Stimulated activated memory B cell treated with anti-CD40 and anti-IgM and Interleukin-4, amounts not matched to agents 10 μg/mL and 1 μg/mL and 100 μg/mL, for 72 hours (primary cell): ENCODE measurements at regions not wholly inside any gene's neighbourhood (a gene's known extent, or its start where the extent isn't known, plus 50 kb on each side); places are given as distances from the start of the nearest gene placed in this dataset.

Source experiments
- ATAC-seq: fragments of 150-1000 bp; cut with Tn5 transposase; 2 replicates; pipeline ENCODE4 v1.10.0; 2021
- H3K27ac Mint-ChIP-seq: one replicate; pipeline ENCODE4 v1.8.0; 2022; ENCODE audit warnings: mild to moderate bottlenecking, mixed read lengths
- H3K27me3 Mint-ChIP-seq: one replicate; pipeline ENCODE4 v1.8.0; 2022; ENCODE audit warnings: mixed read lengths
- H3K36me3 Mint-ChIP-seq: one replicate; pipeline ENCODE4 v1.8.0; 2022; ENCODE audit warnings: mixed read lengths
- H3K4me1 Mint-ChIP-seq: one replicate; pipeline ENCODE4 v1.8.0; 2022; ENCODE audit warnings: mixed read lengths
- H3K4me3 Mint-ChIP-seq: one replicate; pipeline ENCODE4 v1.8.0; 2022; ENCODE audit warnings: mild to moderate bottlenecking, moderate library complexity, mixed read lengths
- H3K9me3 Mint-ChIP-seq: one replicate; pipeline ENCODE4 v1.8.0; 2022; ENCODE audit warnings: mixed read lengths

DNA sequence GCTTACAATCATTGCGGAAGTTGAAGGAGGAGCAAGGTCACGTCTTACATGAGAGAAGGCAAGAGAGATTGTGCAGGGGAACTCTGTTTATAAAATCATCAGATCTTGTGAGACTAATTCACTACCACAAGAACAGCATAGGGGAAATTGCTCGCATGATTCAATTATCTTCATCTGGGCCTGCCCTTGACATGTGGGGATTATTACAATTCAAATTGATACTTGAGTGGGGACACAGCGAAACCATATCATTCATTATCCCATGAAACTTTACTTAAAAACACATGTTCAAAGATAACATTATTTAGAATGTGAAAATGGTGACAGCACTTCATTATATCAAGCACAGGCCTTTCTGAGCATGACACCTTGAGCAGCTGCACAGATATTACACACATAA is 1087.8 kb downstream of the C4orf33 start:
- Mint-ChIP-seq H3K4me3 (no peak overlapping the region), H3K27me3 (no peaks in the 10 kb centered on the region), H3K9me3 (no peaks in the 10 kb centered on the region), H3K4me1 (no peaks in the 10 kb centered on the region), H3K27ac (no peak overlapping the region), H3K36me3 (no peaks in the 10 kb centered on the region)
- no peak for ATAC-seq

DNA sequence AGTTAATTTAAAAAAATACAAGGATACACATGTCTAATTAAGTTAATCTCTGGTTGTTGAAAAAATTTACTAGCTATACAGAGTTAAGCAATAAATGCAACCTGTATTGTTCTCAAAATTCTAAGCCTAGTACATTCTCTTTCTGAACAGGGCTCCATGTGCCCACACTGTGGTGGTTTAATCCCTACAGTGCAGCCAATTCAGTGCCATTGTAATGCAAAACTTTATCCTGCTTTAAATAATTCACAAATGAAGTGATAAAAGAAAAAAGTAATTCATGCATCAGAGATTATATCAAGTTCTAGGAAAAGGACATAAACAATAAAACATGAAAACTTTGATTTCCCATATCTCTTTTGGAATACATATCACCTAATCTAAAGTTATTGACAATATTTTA is 1089.2 kb downstream of the C4orf33 start:
- no peaks in the 10 kb centered on the region for H3K9me3 Mint-ChIP-seq
- no peak for ATAC-seq
- no peaks in the 10 kb centered on the region for H3K36me3 Mint-ChIP-seq
- H3K27ac Mint-ChIP-seq = no peak overlapping the region
- no peaks in the 10 kb centered on the region for H3K27me3 Mint-ChIP-seq
- no peak overlapping the region for H3K4me3 Mint-ChIP-seq
- H3K4me1 Mint-ChIP-seq = no peaks in the 10 kb centered on the region

DNA sequence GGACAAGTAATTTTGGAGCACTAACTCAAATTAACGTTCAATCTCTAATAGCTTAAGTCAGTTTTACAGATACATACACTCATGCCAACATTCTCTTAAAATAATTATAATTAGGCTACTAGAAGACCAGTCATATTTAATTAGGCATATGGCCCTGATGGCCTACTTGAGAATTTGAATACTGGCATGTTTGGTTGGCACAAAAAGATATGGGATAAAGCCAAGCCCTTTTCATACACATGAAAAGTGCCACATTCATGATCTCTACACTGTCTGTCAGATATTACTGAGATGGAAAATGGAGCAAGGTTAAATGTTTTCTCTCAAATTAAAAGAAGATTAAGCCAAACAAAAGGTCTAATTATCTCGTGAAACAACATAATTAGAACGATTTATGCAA is 1091.0 kb downstream of the C4orf33 start:
- H3K9me3 Mint-ChIP-seq = no peaks in the 10 kb centered on the region
- no peak overlapping the region for H3K4me3 Mint-ChIP-seq
- no peak overlapping the region for H3K27ac Mint-ChIP-seq
- H3K27me3 Mint-ChIP-seq = no peaks in the 10 kb centered on the region
- H3K36me3 Mint-ChIP-seq = no peaks in the 10 kb centered on the region
- no peaks in the 10 kb centered on the region for H3K4me1 Mint-ChIP-seq
- ATAC-seq = no peak

DNA sequence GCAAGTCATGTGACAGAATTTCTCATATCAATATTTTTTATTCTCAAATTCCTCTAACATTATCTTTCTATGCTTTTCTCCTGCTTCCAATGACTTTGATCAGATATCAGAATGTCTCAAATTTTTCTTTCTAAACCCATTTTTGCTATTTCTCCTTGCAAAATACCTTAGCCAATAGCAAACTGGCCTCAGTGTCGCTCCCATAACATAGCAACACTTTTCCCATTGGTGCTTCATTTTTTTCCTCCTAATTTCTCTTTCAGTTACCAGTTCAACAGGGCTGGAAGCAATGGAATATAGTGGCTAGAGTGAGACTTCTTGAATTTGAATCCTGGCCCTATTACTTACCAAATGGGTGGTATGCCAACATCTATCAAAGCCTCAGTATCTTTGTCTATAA is 1091.6 kb downstream of the C4orf33 start:
- Mint-ChIP-seq H3K4me3 (no peak overlapping the region), H3K9me3 (no peaks in the 10 kb centered on the region), H3K4me1 (no peaks in the 10 kb centered on the region), H3K27ac (no peak overlapping the region), H3K36me3 (no peaks in the 10 kb centered on the region), H3K27me3 (no peaks in the 10 kb centered on the region)
- ATAC-seq = no peak

DNA sequence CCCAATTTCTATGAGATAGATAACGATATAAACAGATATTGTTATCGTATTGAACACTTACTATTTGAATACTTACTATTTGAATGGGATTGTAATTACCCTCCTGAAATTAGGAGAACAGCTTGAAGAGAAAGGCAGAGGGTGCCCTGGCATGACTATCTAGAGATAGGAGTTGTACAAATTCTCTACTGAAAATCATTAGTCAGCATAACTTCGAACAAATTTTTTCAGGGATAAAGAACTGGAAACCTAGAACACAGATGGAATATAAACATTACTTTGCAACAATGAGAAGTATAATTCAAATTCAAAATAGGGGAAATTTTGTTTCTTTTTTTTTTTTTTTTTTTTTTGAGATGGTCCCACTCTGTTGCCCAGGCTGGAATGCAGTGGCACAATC is 1096.8 kb downstream of the C4orf33 start:
- Mint-ChIP-seq H3K4me1 (no peaks in the 10 kb centered on the region), H3K9me3 (no peaks in the 10 kb centered on the region), H3K4me3 (no peak overlapping the region), H3K27me3 (no peaks in the 10 kb centered on the region), H3K27ac (no peak overlapping the region), H3K36me3 (no peaks in the 10 kb centered on the region)
- no peak for ATAC-seq

DNA sequence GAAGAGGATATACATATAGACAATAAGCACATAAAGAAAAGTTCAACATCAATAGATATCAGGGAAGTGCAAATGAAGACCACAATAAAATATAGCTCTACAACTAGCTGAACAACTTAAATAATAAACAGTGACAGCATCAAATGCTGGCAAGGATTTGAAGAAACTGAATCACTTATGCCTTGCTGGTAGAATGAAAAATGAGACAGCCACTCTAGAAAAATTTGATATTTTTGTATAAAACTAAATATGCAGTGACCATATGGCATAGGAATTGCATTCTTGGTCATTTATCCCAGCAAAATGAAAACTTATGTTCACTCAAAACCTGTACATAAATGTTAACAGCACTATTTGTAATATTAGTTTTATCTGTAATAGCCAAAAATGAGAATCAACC is 1102.0 kb downstream of the C4orf33 start:
- H3K9me3 Mint-ChIP-seq = peaks cover 2% of the 10 kb centered on the region
- H3K4me3 Mint-ChIP-seq = no peak overlapping the region
- H3K27ac Mint-ChIP-seq = no peak overlapping the region
- H3K36me3 Mint-ChIP-seq = no peaks in the 10 kb centered on the region
- H3K27me3 Mint-ChIP-seq = no peaks in the 10 kb centered on the region
- H3K4me1 Mint-ChIP-seq = no peaks in the 10 kb centered on the region
- ATAC-seq = no peak

DNA sequence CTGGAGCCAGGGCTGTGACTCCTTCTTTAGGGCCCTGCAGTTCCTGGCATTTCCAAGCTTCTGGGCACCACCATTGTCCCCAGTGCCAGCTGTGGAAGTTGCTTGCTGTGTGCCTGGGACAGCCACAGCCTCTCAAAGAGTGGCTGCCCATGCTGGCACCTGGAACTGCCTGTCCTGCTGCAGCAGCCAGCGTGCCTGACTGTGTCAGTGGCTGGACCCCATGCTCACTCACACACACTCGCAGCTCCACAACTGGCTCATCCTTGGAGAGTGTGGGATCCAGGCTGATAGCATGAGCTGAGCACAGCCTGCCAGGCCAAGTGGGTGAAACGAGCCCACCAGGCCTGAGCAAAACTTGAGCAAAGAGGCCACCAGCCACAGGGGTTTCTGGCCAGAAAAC is 1107.6 kb downstream of the C4orf33 start:
- ATAC-seq = no peak
- Mint-ChIP-seq H3K4me1 (no peaks in the 10 kb centered on the region), H3K27me3 (no peaks in the 10 kb centered on the region), H3K27ac (no peak overlapping the region), H3K9me3 (peaks cover 2% of the 10 kb centered on the region), H3K36me3 (no peaks in the 10 kb centered on the region), H3K4me3 (no peak overlapping the region)

DNA sequence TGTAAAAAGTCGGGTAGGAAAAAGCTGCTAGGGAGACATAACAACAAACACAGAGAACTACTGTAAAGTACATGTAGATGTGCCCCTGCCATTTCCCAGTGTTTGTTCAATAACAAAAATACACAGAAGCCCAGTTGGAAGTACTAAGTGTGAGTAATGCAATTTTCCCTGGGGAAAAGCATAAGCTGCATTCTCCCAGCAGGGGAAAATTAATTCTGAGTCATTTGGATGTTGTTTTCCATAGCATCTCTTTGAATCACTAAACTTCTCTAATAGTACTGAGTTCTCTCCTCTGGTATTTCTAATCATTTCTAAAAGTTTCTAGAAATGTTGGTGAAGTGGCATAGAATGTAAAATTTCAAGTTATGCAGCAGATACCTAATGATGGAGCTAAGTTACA is 1114.9 kb downstream of the C4orf33 start:
- H3K4me1 Mint-ChIP-seq = no peaks in the 10 kb centered on the region
- H3K9me3 Mint-ChIP-seq = no peaks in the 10 kb centered on the region
- H3K27ac Mint-ChIP-seq = no peak overlapping the region
- no peak overlapping the region for H3K4me3 Mint-ChIP-seq
- H3K27me3 Mint-ChIP-seq = no peaks in the 10 kb centered on the region
- no peak for ATAC-seq
- no peaks in the 10 kb centered on the region for H3K36me3 Mint-ChIP-seq

DNA sequence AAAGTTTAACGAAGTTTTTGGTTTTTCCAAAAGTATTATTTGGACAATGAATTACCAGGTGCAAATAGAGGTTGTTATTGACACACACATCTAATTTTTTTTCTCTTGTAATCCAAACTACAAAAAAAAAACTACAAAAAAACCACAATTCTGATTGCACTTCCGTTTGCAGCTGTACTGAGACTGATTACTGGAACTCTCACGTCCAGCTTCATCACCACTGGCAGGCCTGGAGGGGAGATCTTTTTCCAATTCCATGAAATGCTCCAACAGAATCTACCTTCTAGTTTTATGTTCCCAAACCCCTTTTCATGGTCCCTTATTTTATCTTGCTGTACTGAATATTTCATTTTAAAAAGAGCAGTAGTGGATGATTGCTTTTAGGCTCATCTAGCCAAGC is 1118.3 kb downstream of the C4orf33 start:
- H3K36me3 Mint-ChIP-seq = no peaks in the 10 kb centered on the region
- no peak overlapping the region for H3K27ac Mint-ChIP-seq
- H3K4me3 Mint-ChIP-seq = no peak overlapping the region
- no peaks in the 10 kb centered on the region for H3K4me1 Mint-ChIP-seq
- no peak for ATAC-seq
- H3K9me3 Mint-ChIP-seq = no peaks in the 10 kb centered on the region
- H3K27me3 Mint-ChIP-seq = no peaks in the 10 kb centered on the region

DNA sequence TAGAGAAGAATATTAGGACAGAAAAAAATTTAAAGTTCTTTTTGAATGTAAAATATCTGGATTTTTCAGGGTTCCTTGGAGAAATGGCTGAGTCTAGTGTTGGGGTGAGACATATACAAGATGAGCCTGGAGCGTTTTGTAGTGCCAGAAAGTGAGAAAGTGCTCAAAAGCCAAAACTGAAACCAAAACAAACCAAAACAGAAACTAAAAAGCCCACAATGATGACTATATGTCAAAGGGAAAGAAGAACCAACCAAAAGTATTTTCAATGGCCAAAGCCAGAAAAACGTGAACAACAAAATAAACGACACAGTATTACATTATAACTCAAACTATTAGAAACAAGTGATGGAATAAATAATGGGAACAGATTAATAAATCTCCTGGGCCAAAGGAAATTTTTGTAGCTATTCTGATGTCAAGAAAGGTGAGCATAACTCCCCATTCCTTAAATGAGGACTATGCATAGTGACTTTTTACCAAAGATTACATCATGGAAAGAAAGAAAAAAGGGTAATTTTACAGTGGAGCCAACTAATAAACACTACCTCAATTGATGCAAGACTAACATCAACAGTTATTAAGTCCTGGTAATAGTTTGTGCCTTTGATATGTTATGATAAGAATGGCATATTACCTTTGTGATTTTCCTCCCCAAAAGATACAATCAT is 1137.6 kb downstream of the C4orf33 start:
- peak overlapping the region; percentile 47 for H3K4me3 Mint-ChIP-seq
- peak; percentile 56 for ATAC-seq
- no peak overlapping the region for H3K27ac Mint-ChIP-seq
- H3K9me3 Mint-ChIP-seq = peaks cover 3% of the 10 kb centered on the region
- peaks cover 18% of the 10 kb centered on the region for H3K4me1 Mint-ChIP-seq
- no peaks in the 10 kb centered on the region for H3K27me3 Mint-ChIP-seq
- no peaks in the 10 kb centered on the region for H3K36me3 Mint-ChIP-seq

DNA sequence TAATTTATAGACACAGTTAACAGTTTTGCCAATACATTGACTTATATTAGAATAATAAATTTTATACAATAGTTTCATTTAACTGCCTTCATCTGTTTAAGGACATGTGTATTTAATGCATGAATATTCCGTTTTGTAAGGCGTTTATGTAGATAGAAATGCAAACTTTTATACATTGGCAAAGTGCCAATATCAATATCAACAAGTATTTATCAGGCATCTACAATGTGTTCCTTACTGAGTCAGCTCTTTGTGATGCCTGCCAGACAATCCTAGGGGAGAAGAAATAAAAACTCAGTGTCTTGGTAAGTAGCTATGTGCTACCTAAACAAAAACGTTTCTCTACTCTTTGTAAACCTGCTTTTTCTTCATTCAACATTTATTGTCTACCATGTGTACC is 1142.2 kb downstream of the C4orf33 start:
- H3K36me3 Mint-ChIP-seq = no peaks in the 10 kb centered on the region
- H3K9me3 Mint-ChIP-seq = peaks cover 6% of the 10 kb centered on the region
- no peak overlapping the region for H3K4me3 Mint-ChIP-seq
- H3K4me1 Mint-ChIP-seq = peaks cover 18% of the 10 kb centered on the region
- H3K27ac Mint-ChIP-seq = no peak overlapping the region
- ATAC-seq = no peak
- H3K27me3 Mint-ChIP-seq = no peaks in the 10 kb centered on the region

DNA sequence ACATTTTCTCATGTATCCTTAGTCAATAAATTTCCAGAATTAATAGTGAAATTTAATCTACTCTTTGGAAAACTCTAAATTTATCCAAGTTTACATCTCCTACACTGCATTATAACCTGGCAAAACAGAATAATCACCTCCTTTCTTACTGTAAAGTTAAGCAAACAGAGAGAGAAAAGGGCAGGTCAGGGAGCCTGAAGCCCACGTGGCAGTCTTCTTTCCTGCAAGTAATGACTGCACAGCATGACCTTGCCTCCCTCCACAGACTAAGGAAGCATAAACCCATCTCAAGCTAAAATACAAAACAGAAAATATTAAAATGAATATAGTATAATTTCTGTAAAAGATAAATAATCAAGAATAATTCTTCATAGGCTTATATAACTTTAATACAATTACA is 1153.0 kb downstream of the C4orf33 start:
- Mint-ChIP-seq H3K4me1 (no peaks in the 10 kb centered on the region), H3K27me3 (no peaks in the 10 kb centered on the region), H3K27ac (no peak overlapping the region), H3K36me3 (no peaks in the 10 kb centered on the region), H3K4me3 (no peak overlapping the region), H3K9me3 (no peaks in the 10 kb centered on the region)
- no peak for ATAC-seq

DNA sequence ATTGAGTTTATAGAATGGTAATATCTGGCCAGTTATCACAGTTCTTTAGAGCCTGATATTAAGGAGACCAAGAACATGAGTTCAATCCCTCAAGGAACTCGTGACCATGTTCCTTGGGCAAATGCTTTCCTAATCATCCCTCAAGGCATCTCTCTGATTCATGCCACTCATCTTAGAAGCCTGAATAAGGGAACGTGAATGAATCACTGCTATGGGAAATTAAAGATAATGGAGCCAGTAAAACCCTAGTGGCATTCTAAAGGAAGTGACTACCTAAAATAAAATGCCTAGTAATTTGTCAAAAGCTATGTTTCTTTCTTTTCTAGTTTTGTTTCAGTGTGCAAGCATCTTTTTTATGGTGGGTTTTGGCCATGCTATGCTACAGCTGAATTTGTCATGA is 1161.3 kb downstream of the C4orf33 start:
- H3K9me3 Mint-ChIP-seq = no peaks in the 10 kb centered on the region
- H3K27me3 Mint-ChIP-seq = no peaks in the 10 kb centered on the region
- H3K36me3 Mint-ChIP-seq = no peaks in the 10 kb centered on the region
- ATAC-seq = no peak
- H3K27ac Mint-ChIP-seq = no peak overlapping the region
- H3K4me3 Mint-ChIP-seq = no peak overlapping the region
- no peaks in the 10 kb centered on the region for H3K4me1 Mint-ChIP-seq

DNA sequence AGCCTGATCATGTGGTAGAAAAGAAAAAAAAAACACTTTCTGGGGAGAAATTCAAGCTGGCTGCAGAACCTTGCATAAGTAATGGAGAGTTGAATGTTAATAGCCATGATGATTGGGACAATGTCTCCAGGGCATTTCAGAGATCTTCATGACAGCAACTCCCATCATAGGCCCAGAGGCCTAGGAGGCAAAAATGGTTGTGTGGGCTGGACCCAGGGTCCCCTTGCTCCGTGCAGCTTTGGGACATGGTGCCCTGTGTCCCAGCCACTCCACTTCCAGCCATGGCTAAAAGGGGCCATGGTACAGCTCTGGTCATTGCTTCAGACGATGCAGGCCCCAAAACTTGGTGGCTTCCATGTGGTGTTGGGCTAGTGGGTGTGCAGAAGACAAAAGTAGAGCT is 1170.9 kb downstream of the C4orf33 start:
- no peak for ATAC-seq

DNA sequence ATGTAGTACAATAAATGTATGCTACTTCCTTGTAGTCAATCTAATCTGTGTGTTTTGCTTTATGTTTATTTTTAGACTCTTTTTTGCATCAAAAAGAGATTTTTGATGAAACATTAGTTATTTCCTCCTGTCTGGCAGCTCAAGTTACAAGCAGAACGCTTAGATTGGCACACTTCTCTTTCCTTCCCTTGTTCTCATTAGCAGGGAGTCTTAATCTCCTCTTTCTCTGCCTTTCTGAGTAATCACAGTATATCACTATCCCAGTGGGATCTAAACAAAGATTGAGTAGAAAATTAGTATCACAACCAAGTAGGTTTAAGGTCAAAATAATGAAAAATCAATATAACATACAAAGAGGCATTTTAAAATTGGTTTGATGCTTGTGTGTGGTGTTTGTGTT is 1192.6 kb downstream of the C4orf33 start:
- no peaks in the 10 kb centered on the region for H3K4me1 Mint-ChIP-seq
- no peak for ATAC-seq
- peaks cover 3% of the 10 kb centered on the region for H3K9me3 Mint-ChIP-seq
- no peak overlapping the region for H3K27ac Mint-ChIP-seq
- no peak overlapping the region for H3K4me3 Mint-ChIP-seq
- H3K27me3 Mint-ChIP-seq = no peaks in the 10 kb centered on the region
- no peaks in the 10 kb centered on the region for H3K36me3 Mint-ChIP-seq

More for the DNA sequence above, 1170.9 kb downstream of the C4orf33 start:
- H3K9me3 Mint-ChIP-seq = peaks cover 15% of the 10 kb centered on the region
- no peaks in the 10 kb centered on the region for H3K36me3 Mint-ChIP-seq
- H3K27ac Mint-ChIP-seq = no peak overlapping the region
- H3K27me3 Mint-ChIP-seq = no peaks in the 10 kb centered on the region
- no peaks in the 10 kb centered on the region for H3K4me1 Mint-ChIP-seq
- H3K4me3 Mint-ChIP-seq = no peak overlapping the region

DNA sequence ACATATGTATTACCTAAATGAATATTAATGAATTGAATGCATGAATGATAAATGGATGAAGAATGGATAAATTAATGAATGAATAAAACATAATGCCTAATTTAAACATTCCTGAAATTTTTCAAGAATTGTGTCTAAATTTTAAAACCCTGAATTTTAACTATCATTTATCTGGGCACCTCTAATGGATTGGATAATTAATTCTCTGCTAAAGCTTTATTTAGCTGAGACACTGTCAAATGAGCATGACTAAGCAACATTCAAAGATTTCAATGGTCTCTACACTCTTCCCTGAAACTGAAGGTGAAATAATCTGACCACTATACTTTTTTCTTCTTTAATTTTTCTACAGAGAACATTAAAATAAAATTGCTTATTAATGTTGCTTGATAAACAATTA is 1197.7 kb downstream of the C4orf33 start:
- Mint-ChIP-seq H3K4me3 (no peak overlapping the region), H3K9me3 (peaks cover 3% of the 10 kb centered on the region), H3K4me1 (no peaks in the 10 kb centered on the region), H3K36me3 (no peaks in the 10 kb centered on the region), H3K27ac (no peak overlapping the region), H3K27me3 (no peaks in the 10 kb centered on the region)
- no peak for ATAC-seq

DNA sequence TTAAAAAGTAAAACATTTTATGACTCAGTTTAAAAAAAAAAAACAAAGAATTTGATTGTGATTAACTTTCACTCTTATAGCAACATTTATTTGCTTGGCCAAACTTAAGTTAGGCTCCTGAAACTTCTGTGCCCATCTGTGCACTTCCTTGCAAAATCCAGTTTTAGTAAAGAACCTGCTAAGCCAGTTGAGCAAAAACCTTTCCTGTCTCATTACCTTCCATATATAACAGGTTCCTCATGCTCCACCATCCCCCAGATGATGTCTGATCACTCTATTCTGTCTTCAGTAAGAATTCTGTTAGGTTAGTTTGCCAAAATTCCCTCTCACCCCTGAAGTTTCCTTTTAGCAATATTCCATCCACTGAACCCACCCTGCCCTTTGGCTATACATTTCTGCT is 1200.5 kb downstream of the C4orf33 start:
- ATAC-seq = no peak
- H3K4me3 Mint-ChIP-seq = no peak overlapping the region
- H3K9me3 Mint-ChIP-seq = peaks cover 6% of the 10 kb centered on the region
- no peak overlapping the region for H3K27ac Mint-ChIP-seq
- H3K27me3 Mint-ChIP-seq = no peaks in the 10 kb centered on the region
- no peaks in the 10 kb centered on the region for H3K4me1 Mint-ChIP-seq
- H3K36me3 Mint-ChIP-seq = no peaks in the 10 kb centered on the region
